ENCODE measurements at regions not wholly inside any gene's neighbourhood (a gene's known extent, or its start where the extent isn't known, plus 50 kb on each side); places are given as distances from the start of the nearest gene placed in this dataset.

DNA sequence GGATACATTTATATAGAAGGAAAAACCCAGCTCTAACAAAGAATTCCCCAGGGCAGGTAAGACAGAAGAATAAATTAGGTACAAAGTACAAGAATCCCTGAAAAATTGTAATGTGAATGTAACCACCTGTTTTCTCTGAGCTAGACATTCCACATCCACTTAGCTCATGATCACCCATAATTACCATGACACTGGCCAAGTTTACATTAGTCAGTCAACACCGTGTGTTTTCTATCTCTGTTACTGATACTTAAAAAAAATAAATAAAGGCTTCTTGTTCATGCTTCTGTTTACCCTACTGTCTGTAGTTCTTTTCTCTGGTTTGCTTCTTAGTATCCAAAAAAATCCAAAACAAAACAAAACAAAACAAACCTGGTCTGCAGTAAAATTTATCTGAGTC, 66.0 kb downstream of the CBLL2 start:
- no peak overlapping the region for H3K27ac ChIP-seq (ENCODE audit: low read depth in 1 of 2, low read length in 2 of 2)
- no peaks in the 10 kb centered on the region for H3K79me2 ChIP-seq (ENCODE audit: insufficient read depth, low read length)
- no peak overlapping the region for H2AFZ ChIP-seq (ENCODE audit: insufficient read depth, low read depth, low read length, poor library complexity, severe bottlenecking)
- no peak overlapping the region for H3K9ac ChIP-seq (ENCODE audit: insufficient read depth, low read length, poor library complexity, severe bottlenecking)
- no peaks in the 10 kb centered on the region for H3K4me1 ChIP-seq (ENCODE audit: control insufficient read depth in 1 of 2, insufficient read depth in 2 of 2, low read length in 2 of 2)
- H3K36me3 Mint-ChIP-seq = no peaks in the 10 kb centered on the region
- H3K36me3 ChIP-seq (replicated peaks in 1 of 2; ENCODE audit: control insufficient read depth in 1 of 2, insufficient read depth in 2 of 2, low read length in 2 of 2) = no peaks in the 10 kb centered on the region
- no peak for DNase-seq
- no peaks in the 10 kb centered on the region for H3K9me3 ChIP-seq (replicated peaks in 1 of 2; ENCODE audit: control insufficient read depth in 1 of 2, insufficient read depth in 1 of 2, low read length in 2 of 2)
- intact Hi-C loops (cut with micrococcal nuclease) = no loop called here
- peaks cover 0 to 1% (median 0%) of the 10 kb centered on the region in 3 donors for H3K27me3 Mint-ChIP-seq (ENCODE audit: low read depth in 3 of 3)
- WGBS (ENCODE audit: insufficient coverage) = no CpG with 5 or more reads among the region's 1 CpG
- no peak overlapping the region for H3K4me3 ChIP-seq (replicated peaks in 1 of 3; ENCODE audit: low read depth in 2 of 3, low read length in 3 of 3)
- H3K27ac Mint-ChIP-seq = no peak overlapping the region
- no peaks in the 10 kb centered on the region for H4K20me1 ChIP-seq (ENCODE audit: insufficient read depth, low read length)
- no peak overlapping the region for H3K4me3 Mint-ChIP-seq
- H3K27me3 ChIP-seq (ENCODE audit: control insufficient read depth in 2 of 2, insufficient read depth in 2 of 2, low read length in 2 of 2) = no peaks in the 10 kb centered on the region
- peaks cover 0 to 22% (median 0%) of the 10 kb centered on the region in 7 donors for H3K9me3 Mint-ChIP-seq
- TF ChIP-seq, protein P1, sequence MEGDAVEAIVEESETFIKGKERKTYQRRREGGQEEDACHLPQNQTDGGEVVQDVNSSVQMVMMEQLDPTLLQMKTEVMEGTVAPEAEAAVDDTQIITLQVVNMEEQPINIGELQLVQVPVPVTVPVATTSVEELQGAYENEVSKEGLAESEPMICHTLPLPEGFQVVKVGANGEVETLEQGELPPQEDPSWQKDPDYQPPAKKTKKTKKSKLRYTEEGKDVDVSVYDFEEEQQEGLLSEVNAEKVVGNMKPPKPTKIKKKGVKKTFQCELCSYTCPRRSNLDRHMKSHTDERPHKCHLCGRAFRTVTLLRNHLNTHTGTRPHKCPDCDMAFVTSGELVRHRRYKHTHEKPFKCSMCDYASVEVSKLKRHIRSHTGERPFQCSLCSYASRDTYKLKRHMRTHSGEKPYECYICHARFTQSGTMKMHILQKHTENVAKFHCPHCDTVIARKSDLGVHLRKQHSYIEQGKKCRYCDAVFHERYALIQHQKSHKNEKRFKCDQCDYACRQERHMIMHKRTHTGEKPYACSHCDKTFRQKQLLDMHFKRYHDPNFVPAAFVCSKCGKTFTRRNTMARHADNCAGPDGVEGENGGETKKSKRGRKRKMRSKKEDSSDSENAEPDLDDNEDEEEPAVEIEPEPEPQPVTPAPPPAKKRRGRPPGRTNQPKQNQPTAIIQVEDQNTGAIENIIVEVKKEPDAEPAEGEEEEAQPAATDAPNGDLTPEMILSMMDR (IDR thresholded peaks at IDR 0.05) = no peak
- H3K4me1 Mint-ChIP-seq = no peaks in the 10 kb centered on the region
- H3K4me2 ChIP-seq (replicated peaks; ENCODE audit: extremely low read depth, low read length, poor library complexity, severe bottlenecking) = no peak overlapping the region

- Mint-ChIP-seq H3K27ac (no peak overlapping the region), H3K36me3 (no peaks in the 10 kb centered on the region), H3K4me3 (no peak overlapping the region), H3K27me3 (ENCODE audit: low read depth in 3 of 3) (peaks cover 0 to 1% (median 0%) of the 10 kb centered on the region in 3 donors), H3K4me1 (no peaks in the 10 kb centered on the region), H3K9me3 (peaks cover 0 to 16% (median 0%) of the 10 kb centered on the region in 7 donors)
- no CpG with 5 or more reads among the region's 1 CpG for WGBS (ENCODE audit: insufficient coverage)
- TF ChIP-seq, protein P1 (IDR thresholded peaks at IDR 0.05) = no peak
- Histone ChIP-seq H2AFZ (ENCODE audit: insufficient read depth, low read depth, low read length, poor library complexity, severe bottlenecking) (no peak overlapping the region), H3K27ac (ENCODE audit: low read depth in 1 of 2, low read length in 2 of 2) (no peak overlapping the region), H3K9ac (ENCODE audit: insufficient read depth, low read length, poor library complexity, severe bottlenecking) (no peak overlapping the region), H3K4me3 (replicated peaks in 1 of 3; ENCODE audit: low read depth in 2 of 3, low read length in 3 of 3) (no peak overlapping the region), H3K4me2 (replicated peaks; ENCODE audit: extremely low read depth, low read length, poor library complexity, severe bottlenecking) (no peak overlapping the region), H4K20me1 (ENCODE audit: insufficient read depth, low read length) (no peaks in the 10 kb centered on the region), H3K9me3 (replicated peaks in 1 of 2; ENCODE audit: control insufficient read depth in 1 of 2, insufficient read depth in 1 of 2, low read length in 2 of 2) (no peaks in the 10 kb centered on the region), H3K36me3 (replicated peaks in 1 of 2; ENCODE audit: control insufficient read depth in 1 of 2, insufficient read depth in 2 of 2, low read length in 2 of 2) (no peaks in the 10 kb centered on the region), H3K27me3 (ENCODE audit: control insufficient read depth in 2 of 2, insufficient read depth in 2 of 2, low read length in 2 of 2) (no peaks in the 10 kb centered on the region), H3K4me1 (ENCODE audit: control insufficient read depth in 1 of 2, insufficient read depth in 2 of 2, low read length in 2 of 2) (no peaks in the 10 kb centered on the region), H3K79me2 (ENCODE audit: insufficient read depth, low read length) (no peaks in the 10 kb centered on the region)
- no peak for DNase-seq
- intact Hi-C loops (cut with micrococcal nuclease) = no loop called here
Observed at GRCh38 chrX:22339459-22339858, 66.7 kb downstream of the CBLL2 start.
